ENCODE measurements at regions not wholly inside any gene's neighbourhood (a gene's known extent, or its start where the extent isn't known, plus 50 kb on each side); places are given as distances from the start of the nearest gene placed in this dataset.

DNA sequence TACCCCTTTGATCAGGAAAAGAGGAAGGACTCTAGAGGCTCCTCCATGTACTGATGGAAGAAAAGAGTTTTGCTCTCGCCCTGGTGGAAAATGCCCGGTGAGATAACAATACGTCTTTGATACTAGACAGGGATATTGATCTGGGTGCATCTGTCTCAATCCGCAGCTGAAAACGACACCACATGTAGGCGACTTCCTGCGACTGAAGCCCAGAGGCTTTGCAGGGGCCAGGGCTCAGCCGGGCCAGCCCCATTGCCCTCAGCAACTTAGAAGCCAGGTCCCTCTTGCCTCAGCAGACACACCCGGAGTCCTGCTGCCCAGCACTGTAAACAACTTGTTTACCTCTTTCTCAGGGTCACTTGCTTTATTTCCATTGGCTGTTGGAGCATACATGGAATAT is 409.4 kb downstream of the IRS2 start:
- no peak overlapping the region for H3K27ac ChIP-seq
- TF ChIP-seq, protein P1, sequence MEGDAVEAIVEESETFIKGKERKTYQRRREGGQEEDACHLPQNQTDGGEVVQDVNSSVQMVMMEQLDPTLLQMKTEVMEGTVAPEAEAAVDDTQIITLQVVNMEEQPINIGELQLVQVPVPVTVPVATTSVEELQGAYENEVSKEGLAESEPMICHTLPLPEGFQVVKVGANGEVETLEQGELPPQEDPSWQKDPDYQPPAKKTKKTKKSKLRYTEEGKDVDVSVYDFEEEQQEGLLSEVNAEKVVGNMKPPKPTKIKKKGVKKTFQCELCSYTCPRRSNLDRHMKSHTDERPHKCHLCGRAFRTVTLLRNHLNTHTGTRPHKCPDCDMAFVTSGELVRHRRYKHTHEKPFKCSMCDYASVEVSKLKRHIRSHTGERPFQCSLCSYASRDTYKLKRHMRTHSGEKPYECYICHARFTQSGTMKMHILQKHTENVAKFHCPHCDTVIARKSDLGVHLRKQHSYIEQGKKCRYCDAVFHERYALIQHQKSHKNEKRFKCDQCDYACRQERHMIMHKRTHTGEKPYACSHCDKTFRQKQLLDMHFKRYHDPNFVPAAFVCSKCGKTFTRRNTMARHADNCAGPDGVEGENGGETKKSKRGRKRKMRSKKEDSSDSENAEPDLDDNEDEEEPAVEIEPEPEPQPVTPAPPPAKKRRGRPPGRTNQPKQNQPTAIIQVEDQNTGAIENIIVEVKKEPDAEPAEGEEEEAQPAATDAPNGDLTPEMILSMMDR (conservative IDR thresholded peaks at IDR 0.05), result no peak
- TF ChIP-seq ZFX (IDR thresholded peaks at IDR 0.05), result no peak

DNA sequence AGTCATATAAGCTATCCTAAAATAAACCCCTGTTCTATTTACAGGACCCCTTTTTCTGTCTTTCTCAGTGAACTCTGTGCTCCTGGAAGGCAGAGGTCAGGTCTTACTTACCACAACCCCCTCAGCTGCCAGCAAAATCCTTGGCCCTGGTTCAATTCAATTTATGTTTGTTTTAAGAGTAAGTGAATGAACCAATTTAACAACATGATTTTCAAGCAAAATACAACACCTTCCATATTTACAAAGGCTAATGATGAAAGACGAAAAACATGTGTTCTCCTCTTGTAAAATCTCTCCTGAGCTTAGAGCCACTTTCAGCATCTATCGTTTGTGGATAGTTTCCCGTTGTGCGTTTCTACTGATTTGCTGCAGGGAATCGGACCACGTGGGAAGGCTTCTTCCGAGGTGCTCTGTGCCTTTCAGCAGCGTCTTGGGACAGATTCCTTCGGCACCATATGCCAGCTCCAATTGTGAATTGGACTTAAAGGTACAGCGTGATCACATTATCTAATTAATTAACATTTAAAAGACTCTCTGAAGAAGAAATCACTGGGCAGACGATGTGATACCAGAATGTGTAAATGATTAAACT is 411.7 kb downstream of the IRS2 start:
- no peak for TF ChIP-seq ZFX (IDR thresholded peaks at IDR 0.05)
- H3K27ac ChIP-seq, result no peak overlapping the region

DNA sequence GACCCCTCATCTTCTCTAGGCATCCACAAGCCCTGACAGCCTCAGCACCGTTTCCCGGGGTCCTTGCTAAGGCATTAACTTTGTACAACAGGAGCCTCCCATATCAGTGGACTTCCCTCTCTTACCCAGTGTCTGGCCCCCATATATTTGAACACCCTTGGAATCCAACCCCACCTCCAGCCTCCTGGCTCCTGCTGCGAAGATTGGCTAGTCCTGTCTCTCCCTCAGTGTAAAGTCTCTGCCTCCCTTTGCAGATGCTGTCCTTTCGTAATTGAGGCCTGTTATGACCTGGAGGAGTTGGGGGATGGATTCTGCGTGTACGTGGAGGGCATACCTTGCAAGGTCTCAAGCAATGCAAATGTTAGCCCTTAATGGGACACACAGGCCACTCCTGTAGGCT is 413.7 kb downstream of the IRS2 start:
- no peak overlapping the region for H3K27ac ChIP-seq
- TF ChIP-seq, protein P1 (conservative IDR thresholded peaks at IDR 0.05), result no peak
- TF ChIP-seq ZFX (IDR thresholded peaks at IDR 0.05), result no peak

DNA sequence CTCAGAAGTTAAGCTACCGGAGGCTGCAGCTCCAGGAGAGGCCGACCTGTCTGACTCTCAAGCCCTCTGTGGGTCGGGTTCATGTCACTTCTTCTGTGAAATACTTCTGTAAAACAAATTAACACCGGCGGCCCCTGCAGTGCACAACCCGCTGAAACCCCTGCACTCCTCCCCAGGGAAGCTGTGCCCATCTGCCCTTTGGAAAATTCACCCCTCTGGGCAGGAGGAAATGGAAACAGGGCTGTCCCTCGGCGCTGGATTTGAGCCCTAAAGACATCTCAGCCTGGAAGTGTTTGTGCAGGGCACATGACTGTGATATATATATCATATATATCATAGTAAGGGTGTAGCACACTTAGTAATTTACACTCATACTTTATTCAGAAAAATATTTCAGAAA is 415.3 kb downstream of the IRS2 start:
- TF ChIP-seq, protein P1 (conservative IDR thresholded peaks at IDR 0.05), result no peak
- no peak overlapping the region for H3K27ac ChIP-seq

DNA sequence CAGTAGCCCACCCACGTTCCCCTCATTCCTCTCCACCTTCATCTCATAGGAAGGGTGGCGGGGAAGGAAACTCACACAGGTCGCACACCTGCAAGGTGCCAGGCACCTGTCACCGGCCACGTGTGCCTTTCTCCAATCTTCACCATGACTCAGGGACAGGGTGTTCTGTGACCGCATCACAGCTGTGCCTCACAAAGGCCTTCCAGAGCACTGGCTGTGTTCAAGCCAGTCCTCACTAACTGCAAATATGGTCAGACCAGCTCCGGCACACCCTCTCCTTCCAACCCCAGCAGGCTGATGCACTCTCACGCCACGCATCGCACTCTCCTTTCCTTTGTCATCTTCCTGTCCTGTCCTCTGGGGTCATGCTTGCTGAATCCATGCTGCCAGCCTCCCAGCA is 415.9 kb downstream of the IRS2 start:
- TF ChIP-seq, protein P1 (conservative IDR thresholded peaks at IDR 0.05), result no peak
- no peak for TF ChIP-seq ZFX (IDR thresholded peaks at IDR 0.05)

DNA sequence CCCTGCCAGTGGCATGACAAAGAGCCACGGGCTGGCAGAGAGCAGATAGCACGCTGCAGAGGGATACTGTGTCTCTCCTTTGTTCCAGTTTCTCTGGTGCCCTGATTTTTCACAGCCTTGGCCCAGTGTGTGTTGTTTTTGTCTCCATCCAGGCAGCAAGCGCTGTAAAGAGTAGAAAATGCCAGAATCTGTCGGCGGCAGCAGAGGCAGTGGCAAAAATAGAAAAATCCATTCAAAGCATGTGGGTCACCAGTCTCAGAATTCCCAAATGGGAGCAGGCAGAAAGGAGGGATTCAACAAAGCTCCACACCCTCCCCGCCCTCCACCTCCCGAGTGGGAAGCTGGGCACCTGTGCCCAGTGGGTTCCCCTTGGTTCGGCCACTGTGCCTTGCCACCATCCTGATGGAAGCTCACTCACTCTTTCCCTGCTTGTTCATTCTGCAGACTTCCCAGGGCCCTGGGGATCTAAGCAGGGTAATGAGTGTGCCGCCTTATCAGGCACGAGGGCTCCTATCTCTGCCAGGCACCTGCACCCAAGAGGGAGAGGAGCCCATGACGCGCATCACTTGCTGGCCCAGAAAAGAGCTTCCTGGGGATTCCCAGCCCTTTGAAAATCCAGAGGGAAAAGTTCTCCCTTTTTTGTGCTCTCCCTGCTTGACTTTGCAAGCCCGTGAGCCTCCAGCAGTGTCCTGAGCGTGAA is 416.9 kb downstream of the IRS2 start:
- no peak overlapping the region for H3K27ac ChIP-seq
- TF ChIP-seq, protein P1 (conservative IDR thresholded peaks at IDR 0.05), result no peak
- TF ChIP-seq ZFX (IDR thresholded peaks at IDR 0.05), result no peak

More for the DNA sequence above, 415.9 kb downstream of the IRS2 start:
- H3K27ac ChIP-seq, result no peak overlapping the region

DNA sequence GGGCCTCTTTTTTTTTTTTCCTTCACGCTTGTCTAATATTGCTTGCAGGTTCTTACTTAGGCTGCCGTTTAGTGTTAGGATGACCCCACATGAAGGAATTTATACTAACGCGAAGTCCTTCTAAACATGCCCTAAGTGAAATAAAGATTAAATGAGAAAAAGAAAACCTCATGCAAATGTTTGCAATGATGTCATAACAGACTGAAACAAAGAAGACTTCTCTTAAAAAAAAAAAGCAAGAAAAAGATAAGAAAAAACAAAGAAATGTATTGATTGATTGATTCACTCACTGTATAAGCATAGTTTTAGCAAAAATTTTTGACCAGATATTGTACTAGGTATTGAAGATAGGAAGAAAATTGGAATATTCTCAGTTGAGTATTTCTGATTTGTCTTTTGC is 418.2 kb downstream of the IRS2 start:
- no peak overlapping the region for H3K27ac ChIP-seq
- no peak for TF ChIP-seq ZFX (IDR thresholded peaks at IDR 0.05)
- TF ChIP-seq, protein P1 (conservative IDR thresholded peaks at IDR 0.05), result no peak

DNA sequence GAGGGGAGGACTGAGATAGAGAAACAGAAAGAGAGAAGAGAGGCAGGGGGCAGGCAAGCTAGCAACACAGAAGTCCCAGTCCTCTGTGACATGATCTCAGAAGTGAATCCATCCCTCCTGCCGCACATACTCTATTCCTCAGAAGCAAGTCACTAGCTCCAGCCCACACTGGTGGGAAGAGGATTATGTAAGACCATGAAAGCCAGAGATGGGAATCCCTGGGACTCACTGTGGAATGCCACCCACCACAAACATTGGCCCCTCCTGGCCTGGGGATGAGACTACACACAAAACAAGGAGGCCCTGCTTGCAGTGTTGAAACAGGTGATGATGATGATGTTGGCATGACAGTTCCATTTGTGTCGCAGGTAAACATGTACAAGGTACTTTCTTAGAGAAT is 419.9 kb downstream of the IRS2 start:
- H3K27ac ChIP-seq, result no peak overlapping the region
- no peak for TF ChIP-seq ZFX (IDR thresholded peaks at IDR 0.05)
- TF ChIP-seq, protein P1 (conservative IDR thresholded peaks at IDR 0.05), result no peak
